ENCODE measurements at regions not wholly inside any gene's neighbourhood (a gene's known extent, or its start where the extent isn't known, plus 50 kb on each side); places are given as distances from the start of the nearest gene placed in this dataset.

DNA sequence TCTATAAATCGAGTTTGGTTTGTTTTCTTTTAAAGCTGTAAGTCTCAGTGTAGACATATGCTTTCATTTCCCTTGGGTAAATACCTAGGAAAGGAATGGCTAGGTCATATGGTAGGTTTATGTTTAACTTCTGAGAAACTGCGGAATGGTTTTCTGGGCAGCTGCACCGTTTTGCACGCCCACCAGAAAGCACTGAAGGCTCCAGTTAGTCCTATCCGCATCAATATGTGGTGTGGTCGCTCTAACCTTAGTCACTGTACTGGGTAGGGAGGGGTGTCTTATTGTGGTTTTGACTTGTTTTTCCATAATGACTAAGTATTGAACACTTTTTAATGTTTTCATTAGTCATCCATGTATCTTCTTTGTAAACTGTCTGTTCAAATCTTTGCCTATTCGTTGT is 279.5 kb upstream of the AKR1E2 start:
- Histone ChIP-seq H3K4me3 (no peak overlapping the region), H3K9me2 (ENCODE audit: insufficient read depth) (no peaks in the 10 kb centered on the region), H3K27ac (no peak overlapping the region), H3K79me2 (ENCODE audit: low read depth) (no peaks in the 10 kb centered on the region), H3K36me3 (ENCODE audit: low read depth) (no peaks in the 10 kb centered on the region), H2AFZ (no peak overlapping the region), H3K9me3 (ENCODE audit: insufficient read depth, low read depth) (no peaks in the 10 kb centered on the region), H3F3A (ENCODE audit: insufficient read depth, low read depth) (no peaks in the 10 kb centered on the region), H3K4me2 (no peak overlapping the region), H3K27me3 (ENCODE audit: insufficient read depth, low read depth) (no peaks in the 10 kb centered on the region), H3K4me1 (replicated peaks; ENCODE audit: insufficient read depth) (peaks cover 4% of the 10 kb centered on the region), H4K20me1 (ENCODE audit: insufficient read depth) (no peaks in the 10 kb centered on the region)
- ChIA-PET CTCF (no interaction called here), POLR2A (ENCODE audit: unreplicated experiment) (no interaction called here)
- intact Hi-C loops (cut with micrococcal nuclease; ENCODE audit: unreplicated experiment): loop anchor here (10.0 kb wide), 3 partner anchors 108 to 302 kb away; no protein-coding TSS in a partner anchor
- no peak for DNase-seq
- TF ChIP-seq EZH2 (IDR thresholded peaks at IDR 0.05; ENCODE audit: low read depth): no peak
- TF ChIP-seq, protein P1, sequence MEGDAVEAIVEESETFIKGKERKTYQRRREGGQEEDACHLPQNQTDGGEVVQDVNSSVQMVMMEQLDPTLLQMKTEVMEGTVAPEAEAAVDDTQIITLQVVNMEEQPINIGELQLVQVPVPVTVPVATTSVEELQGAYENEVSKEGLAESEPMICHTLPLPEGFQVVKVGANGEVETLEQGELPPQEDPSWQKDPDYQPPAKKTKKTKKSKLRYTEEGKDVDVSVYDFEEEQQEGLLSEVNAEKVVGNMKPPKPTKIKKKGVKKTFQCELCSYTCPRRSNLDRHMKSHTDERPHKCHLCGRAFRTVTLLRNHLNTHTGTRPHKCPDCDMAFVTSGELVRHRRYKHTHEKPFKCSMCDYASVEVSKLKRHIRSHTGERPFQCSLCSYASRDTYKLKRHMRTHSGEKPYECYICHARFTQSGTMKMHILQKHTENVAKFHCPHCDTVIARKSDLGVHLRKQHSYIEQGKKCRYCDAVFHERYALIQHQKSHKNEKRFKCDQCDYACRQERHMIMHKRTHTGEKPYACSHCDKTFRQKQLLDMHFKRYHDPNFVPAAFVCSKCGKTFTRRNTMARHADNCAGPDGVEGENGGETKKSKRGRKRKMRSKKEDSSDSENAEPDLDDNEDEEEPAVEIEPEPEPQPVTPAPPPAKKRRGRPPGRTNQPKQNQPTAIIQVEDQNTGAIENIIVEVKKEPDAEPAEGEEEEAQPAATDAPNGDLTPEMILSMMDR (conservative IDR thresholded peaks at IDR 0.05): no peak
- BruUV-seq (replicated peaks): no TSS peak

DNA sequence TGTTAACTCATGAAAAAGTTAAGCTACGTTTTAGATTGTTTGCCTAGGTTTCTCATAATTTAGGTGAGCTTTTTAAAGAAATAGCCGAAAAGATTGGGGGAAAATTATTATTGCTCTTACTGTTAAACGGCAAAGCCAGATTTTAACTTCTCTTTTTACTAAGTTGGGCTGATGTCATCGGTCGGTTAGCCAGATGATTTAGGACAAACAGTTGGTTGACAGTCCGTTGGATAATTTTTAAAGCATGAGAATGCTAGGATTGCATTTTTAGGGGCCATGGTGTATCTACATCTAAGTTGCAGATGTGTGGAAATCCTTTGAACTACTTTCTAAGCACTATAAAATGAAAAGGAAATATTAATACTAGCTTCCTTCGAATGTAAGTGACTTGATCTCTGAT is 280.9 kb upstream of the AKR1E2 start:
- Histone ChIP-seq H3K4me3 (no peak overlapping the region), H4K20me1 (ENCODE audit: insufficient read depth) (no peaks in the 10 kb centered on the region), H3F3A (ENCODE audit: insufficient read depth, low read depth) (no peaks in the 10 kb centered on the region), H3K4me1 (replicated peaks; ENCODE audit: insufficient read depth) (peaks cover 10% of the 10 kb centered on the region), H3K79me2 (ENCODE audit: low read depth) (no peaks in the 10 kb centered on the region), H3K27me3 (ENCODE audit: insufficient read depth, low read depth) (no peaks in the 10 kb centered on the region), H3K4me2 (no peak overlapping the region), H2AFZ (no peak overlapping the region), H3K27ac (no peak overlapping the region), H3K36me3 (ENCODE audit: low read depth) (no peaks in the 10 kb centered on the region), H3K9me3 (ENCODE audit: insufficient read depth, low read depth) (0 out of 2 replicates have a peak, but pooled peaks cover 4% of the 10 kb centered on the region), H3K9me2 (ENCODE audit: insufficient read depth) (no peaks in the 10 kb centered on the region)
- ChIA-PET CTCF (interaction anchor here (0.6 kb wide), 1 partner anchor 9 kb away, joined by 4 read pairs; no protein-coding TSS in a partner anchor), POLR2A (ENCODE audit: unreplicated experiment) (no interaction called here)
- no TSS peak for BruUV-seq (replicated peaks)
- no peak for DNase-seq
- intact Hi-C loops (cut with micrococcal nuclease; ENCODE audit: unreplicated experiment): loop anchor here (10.0 kb wide), 3 partner anchors 110 to 300 kb away; no protein-coding TSS in a partner anchor
- TF ChIP-seq, protein P1 (conservative IDR thresholded peaks at IDR 0.05): no peak
- no peak for TF ChIP-seq EZH2 (IDR thresholded peaks at IDR 0.05; ENCODE audit: low read depth)

DNA sequence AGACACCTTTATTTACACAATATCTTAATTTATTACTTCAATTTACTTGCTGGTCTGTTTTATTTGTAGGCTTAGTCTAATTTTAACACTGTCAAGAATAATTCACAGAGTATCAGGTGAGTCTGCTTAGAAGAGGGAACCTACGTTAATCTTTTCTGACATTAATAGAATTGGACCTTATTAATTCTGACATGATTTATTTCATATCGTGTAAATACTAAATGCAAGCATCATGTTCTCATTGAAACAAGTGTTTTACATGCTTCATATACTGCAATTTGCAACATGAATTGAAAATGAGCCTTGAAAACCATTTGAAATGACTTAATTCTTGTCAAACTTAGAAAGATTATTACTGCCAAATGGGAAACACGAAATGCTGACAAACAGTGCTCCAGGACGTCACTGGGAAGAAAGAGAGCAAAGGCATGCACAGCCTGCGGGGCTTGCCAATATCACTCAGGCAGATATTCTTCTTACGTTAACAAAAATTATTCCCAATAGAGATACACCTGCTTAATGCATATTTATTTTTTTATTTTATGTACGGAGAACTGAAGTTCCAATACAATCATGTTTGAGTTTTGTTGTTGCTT is 282.0 kb upstream of the AKR1E2 start:
- H3K79me2 ChIP-seq (ENCODE audit: low read depth): no peaks in the 10 kb centered on the region
- POLR2A ChIA-PET (ENCODE audit: unreplicated experiment): no interaction called here
- H3K27ac ChIP-seq: no peak overlapping the region
- CTCF ChIA-PET: no interaction called here
- H3K4me2 ChIP-seq: no peak overlapping the region
- no peaks in the 10 kb centered on the region for H3K36me3 ChIP-seq (ENCODE audit: low read depth)
- TF ChIP-seq, protein P1 (conservative IDR thresholded peaks at IDR 0.05): no peak
- TF ChIP-seq EZH2 (IDR thresholded peaks at IDR 0.05; ENCODE audit: low read depth): no peak
- H4K20me1 ChIP-seq (ENCODE audit: insufficient read depth): no peaks in the 10 kb centered on the region
- no peak overlapping the region for H3K4me3 ChIP-seq
- H3K9me2 ChIP-seq (ENCODE audit: insufficient read depth): no peaks in the 10 kb centered on the region
- 0 out of 2 replicates have a peak, but pooled peaks cover 4% of the 10 kb centered on the region for H3K9me3 ChIP-seq (ENCODE audit: insufficient read depth, low read depth)
- no peak for DNase-seq
- intact Hi-C loops (cut with micrococcal nuclease; ENCODE audit: unreplicated experiment): loop anchor here (10.0 kb wide), 3 partner anchors 111 to 299 kb away; no protein-coding TSS in a partner anchor
- H3K4me1 ChIP-seq (replicated peaks; ENCODE audit: insufficient read depth): peaks cover 10% of the 10 kb centered on the region
- no peak overlapping the region for H2AFZ ChIP-seq
- no TSS peak for BruUV-seq (replicated peaks)
- H3F3A ChIP-seq (ENCODE audit: insufficient read depth, low read depth): no peaks in the 10 kb centered on the region
- no peaks in the 10 kb centered on the region for H3K27me3 ChIP-seq (ENCODE audit: insufficient read depth, low read depth)
